ENCODE measurements at regions not wholly inside any gene's neighbourhood (a gene's known extent, or its start where the extent isn't known, plus 50 kb on each side); places are given as distances from the start of the nearest gene placed in this dataset.
"Not testable (repeated sequence)": the region's sequence is repeated elsewhere in the genome, so short reads cannot be mapped to it uniquely, and the experiment has no call there.

DNA sequence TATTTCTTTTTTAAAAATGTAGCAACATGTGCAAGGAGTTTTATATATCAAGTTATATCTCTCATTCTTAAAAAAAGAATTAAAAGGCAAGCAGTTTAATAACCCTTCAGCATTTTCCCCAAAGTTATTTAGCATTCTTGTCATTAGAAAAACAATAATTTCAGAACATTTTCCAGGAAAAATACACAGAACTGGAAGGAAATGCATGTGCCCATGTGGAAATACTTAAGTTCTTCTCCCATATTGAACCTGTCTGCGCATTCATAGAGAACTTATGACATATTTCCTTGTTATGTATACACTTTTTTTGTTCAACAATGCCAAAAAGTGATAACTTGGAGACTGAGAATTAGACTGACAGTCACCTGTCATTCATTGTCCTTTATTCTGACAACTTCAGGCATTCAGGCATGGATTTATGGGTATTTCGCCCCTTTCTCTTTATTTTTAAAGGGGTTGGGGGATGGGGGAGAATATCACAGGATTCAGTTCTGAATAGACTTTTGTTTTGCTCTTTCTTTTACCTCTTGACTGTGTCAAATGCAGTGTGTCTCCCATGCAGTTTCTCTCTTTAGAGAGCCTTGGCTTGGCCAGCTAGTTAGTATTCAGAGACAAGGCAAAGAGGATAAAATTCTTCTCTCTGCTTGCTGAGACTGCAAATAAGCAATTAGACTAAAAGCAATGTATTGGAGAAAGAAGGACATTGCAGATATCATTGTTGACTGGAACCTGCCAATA is 701.0 kb downstream of the NR2F1-AS1 start:
- DNase-seq (ENCODE audit: low read depth), result no peak

DNA sequence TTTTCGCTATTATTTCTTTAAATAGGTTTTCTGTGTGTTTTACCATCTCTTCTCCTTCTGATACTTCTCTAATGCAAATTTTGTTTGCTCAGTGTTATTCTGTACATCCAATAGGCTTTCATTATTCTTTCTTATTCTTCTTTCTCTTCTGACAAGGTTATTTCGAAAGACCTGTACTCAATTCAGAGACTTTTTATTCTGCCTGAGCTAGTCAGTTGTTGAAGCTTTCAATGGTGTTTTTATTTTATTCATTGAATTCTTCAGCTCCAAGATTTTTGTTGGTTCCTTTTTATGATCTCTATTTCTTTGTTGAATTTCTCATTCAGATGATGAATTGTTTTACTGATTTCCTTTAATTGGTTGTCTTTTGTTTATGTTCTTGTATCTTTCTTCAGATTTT is 706.2 kb downstream of the NR2F1-AS1 start:
- no peak for DNase-seq (ENCODE audit: low read depth)

DNA sequence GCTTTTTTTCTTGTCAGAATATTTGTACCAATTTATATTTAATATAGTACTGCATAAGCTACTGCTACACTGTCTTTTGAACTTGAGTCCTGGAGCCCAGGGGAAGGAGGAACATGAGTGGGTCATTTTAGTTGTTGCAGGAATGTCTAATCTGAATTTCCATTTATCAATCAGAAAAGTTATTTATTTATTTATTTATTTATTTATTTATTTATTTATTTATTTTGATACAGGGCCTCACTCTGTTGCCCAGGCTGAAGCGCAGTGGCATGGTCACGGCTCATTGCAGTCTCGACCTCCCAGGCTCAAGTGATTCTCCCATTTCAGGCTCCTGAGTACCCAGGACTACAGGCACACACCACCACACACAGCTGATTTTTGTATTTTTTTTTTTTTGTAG is 712.6 kb downstream of the NR2F1-AS1 start:
- DNase-seq (ENCODE audit: low read depth), result no peak

DNA sequence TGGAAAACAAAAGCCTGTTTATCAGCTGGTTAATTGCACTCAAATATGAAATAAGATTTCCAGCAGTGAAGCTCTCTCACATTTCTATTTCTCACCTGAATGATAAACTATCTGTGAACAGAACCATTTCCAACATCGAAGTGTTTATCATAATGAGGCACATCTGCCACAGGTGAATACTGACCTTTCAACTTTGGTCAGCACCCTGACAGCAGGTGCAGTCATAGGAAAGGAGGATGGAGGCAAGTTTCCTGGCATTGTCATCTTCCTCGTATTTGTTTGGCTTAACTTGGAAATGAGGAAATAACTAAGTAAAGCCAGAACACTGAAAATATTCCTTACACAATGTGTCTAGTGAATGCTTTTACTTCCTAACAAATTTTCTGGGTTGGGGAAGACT is 716.4 kb downstream of the NR2F1-AS1 start:
- DNase-seq (ENCODE audit: low read depth), result no peak

DNA sequence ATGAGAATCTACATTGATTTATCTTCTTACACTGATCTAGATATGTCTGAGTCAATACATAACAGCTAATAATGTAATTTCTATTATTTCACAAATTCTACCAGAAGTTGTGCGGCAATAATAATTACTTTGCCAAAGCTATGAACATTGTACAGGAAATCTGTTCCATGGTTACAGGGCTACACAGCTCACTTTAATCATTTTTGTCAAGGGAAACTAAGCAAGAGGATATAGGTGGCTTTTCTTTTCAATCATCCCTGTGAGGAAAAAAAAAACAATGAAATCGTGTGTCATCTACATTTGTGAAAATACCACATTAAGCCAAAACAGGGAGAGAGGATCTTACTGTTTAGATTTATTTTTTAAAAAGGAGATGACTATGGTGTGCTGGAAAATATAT is 717.4 kb downstream of the NR2F1-AS1 start:
- no peak for DNase-seq (ENCODE audit: low read depth)

DNA sequence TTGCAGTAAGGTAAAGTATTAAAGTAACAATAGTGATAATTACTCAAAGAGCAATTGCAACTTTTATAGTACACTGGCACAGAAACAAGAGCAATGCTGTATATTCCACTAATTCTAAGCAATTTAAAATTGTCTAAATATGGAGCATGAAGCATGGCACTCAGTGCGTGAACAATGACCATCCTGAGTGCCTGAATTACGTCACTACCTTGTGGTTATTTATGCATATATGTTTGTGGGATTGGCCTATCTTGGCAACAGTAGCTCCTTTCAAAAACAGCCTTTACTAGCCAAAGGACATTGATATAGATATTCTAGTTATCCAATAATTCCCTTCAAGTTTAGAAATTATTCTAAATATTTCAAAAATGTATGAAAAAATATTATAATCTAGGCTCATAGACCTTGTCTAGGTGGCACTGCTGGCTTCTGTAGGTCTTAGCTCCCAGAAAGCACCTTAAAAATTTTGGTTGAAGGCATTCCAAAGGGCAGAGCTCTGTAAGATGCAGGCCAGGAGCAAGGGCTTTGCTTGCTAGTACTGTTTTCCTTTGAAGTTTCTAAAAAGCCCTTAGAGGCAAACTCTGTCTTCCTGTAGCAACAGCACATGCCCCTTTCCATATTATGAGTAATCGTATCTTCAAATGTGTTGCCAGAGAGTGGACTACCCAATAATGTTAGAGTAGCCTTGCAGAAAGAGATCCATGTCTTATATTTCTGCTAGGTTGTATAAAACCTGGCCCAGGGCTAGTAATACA is 719.3 kb downstream of the NR2F1-AS1 start:
- no peak for DNase-seq (ENCODE audit: low read depth)

DNA sequence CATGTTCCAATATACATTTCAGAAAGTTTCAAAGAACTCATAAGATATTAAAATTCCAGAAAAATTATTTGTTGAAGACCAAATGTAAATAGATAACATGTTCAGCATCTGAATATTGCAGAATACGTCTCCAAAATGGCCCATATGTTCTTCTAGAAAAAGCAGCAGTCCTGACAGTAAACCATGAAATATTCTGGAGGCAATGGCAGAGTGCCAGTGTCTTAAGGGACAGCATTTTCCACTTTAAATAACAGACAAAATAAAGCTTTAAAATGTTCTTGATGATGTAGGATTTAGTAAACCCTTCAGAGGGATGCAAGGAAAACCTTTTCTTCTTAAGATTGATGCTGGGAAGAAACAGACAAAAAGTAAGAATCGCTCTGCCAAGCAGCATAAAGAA is 721.0 kb downstream of the NR2F1-AS1 start:
- no peak for DNase-seq (ENCODE audit: low read depth)

DNA sequence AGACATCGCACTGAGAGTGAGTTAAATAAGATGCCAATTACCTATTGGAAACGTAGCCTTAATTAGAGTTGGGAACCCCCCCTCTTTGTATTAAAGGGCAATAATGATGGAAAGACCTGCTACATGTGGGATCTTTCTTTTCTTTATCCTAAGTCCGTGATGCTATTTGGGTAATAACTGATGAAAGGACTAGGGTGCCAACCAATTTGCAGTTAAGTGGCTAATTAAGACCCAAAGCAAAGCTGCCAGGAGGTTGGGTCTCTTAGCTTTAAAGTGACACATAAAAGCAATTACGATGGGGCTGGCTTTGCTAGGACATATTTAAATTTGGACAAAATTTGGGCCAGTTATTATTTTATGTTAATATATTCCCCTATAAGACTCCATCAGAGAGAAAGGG is 728.8 kb downstream of the NR2F1-AS1 start:
- no peak for DNase-seq (ENCODE audit: low read depth)

DNA sequence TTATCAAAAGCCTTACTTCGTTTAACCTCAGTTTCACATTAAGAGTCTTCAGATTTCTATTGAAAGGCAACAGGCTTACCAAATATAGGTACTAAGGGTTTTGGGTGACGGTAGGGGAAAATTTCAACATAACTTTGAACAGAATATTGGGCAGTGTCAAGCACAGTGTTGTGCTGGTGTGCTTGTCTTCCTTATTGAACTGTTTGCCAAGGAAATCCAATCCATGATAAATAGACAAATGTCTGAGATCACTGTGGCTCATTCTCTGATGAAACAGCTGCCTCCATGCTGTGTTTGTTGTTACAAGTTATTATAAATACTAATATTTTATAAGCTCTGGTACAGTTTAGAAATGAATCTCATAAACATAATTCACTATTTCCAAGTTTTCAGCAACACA is 730.1 kb downstream of the NR2F1-AS1 start:
- DNase-seq (ENCODE audit: low read depth), result no peak

DNA sequence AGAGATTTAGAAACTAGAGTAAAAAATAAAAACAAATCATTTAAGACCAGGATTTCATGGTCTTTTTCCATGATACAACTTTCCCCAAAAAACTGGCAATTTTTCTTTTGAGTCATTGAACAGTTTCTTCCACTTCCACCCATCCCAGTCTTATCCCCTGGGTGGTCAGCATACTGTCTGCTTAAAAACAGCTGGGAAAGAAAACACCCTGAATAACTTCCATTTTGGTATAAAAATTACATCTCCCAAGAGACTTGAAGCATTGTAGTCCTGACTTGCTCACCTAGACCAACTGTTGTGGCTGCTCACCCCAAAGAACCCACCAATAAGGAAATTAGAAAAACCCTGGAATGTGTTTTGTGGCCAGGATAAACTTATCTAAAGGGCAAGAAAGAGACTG is 731.3 kb downstream of the NR2F1-AS1 start:
- no peak for DNase-seq (ENCODE audit: low read depth)

DNA sequence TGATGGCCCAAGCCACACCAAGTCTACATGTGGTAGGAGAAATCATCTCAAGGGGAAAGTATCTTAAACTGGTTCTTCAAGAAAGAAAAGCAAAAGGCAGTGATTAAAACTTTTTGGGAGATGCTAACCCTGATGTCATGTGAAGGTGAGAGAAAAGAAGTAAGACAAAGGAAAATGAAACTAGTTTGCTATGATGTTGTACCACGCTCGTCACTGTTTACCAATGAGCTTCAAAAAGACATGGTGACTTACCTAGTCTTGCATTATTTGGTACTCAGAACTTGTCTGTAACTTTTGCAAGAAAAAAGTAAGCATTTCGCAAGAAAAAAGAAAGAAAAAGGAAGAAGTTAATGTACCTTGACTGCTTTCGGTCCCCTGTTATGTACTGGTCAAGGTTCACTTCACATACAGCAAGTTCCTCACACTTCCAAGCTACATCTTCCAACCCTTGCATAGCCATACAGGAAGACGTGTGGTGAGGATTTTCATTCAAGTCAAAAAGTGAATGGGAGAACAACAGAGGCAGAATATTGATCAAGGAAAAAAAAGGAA is 739.3 kb downstream of the NR2F1-AS1 start:
- DNase-seq (ENCODE audit: low read depth), result no peak

DNA sequence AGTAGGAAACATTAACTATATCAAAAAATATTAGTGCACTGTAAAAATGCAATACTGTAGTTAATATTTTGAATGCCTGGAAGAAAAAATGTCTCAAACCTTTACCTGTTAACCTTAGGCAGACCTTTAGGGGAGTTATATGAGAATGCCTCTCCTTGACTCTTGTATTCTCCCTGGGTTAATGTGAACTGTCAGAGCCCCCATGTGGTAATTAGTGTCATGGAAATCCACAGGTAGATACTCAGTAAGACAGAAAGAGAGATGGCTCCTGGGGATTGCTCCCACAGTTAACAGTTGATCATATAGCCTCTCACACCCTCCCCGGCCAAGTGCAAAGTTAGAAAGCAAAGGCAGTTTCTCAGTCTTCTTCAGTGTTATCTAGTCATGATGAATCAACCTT is 742.8 kb downstream of the NR2F1-AS1 start:
- no peak for DNase-seq (ENCODE audit: low read depth)

DNA sequence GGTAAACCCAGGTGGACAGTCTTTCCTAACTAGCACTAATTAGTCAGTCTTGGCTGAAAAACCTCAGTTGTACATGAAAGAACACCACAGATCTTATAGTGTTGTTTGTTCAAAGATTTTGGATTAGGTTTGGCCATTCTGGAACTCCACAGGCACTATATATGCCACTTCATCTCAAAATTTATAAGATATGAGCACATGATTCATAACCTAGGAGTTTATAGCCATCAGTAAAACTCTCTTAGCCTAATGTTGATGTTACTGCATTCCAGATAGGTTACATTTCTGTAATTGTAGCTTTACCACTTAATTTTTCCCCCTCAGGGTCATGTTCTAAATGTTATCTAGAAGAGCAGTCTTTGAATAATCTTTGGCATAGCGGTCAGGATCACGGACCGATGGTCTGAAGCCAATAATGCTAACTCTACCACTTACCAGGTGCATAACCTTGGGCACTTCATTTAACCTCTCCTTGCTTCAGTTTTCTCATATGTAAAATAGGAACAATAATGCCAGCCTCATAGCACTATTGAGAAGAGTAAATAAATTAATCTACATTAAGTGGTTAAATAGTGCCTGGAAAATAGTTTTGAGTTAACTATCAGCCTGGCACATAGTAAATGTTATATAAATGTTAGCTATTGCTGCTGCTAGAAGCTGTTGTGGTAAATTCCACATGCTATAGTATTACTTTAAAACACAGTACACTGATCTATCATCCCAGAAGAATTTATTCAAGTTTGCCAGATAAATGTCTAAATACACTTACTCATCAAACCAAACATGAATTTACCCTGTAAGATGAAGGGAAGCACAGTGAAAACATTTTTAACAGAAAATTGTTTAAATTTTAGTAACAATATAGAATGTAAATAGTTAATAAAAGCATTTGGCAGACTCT is 743.9 kb downstream of the NR2F1-AS1 start:
- DNase-seq (ENCODE audit: low read depth), result peak; percentile 83

DNA sequence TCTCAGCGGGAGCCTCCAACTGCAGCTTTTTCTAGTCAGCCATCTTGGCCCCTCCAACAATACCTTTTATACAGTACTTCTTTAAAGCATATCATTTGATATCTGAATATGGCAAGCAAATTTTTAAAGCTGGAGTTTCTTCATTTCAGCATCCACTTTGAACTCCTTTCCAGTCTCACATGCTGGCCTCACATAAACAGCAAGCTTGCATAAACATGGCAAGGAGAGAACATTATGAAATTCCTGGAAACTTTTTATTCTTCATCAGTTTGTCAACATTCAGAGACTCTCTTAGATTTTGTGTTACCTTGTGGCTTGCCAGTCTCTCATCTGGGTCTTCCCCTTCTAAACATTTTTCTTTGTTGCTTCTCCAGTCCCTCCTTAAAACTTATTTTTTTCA is 745.3 kb downstream of the NR2F1-AS1 start:
- no peak for DNase-seq (ENCODE audit: low read depth)

DNA sequence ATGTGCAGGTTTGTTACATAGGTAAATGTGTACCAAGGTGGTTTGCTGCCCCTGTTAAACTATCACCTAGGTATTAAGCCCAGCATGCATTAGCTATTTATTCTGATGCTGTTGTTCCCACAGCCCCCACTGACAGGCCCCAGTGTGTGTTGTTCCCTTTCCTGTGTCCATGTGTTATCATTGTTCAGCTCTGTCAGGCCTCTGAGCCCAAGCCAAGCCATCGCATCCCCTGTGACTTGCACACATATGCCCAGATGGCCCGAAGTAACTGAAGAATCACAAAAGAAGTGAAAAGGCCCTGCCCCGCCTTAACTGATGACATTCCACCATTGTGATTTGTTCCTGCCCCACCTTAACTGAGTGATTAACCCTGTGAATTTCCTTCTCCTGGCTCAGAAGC is 757.5 kb downstream of the NR2F1-AS1 start:
- DNase-seq (ENCODE audit: low read depth), result not testable (repeated sequence)

DNA sequence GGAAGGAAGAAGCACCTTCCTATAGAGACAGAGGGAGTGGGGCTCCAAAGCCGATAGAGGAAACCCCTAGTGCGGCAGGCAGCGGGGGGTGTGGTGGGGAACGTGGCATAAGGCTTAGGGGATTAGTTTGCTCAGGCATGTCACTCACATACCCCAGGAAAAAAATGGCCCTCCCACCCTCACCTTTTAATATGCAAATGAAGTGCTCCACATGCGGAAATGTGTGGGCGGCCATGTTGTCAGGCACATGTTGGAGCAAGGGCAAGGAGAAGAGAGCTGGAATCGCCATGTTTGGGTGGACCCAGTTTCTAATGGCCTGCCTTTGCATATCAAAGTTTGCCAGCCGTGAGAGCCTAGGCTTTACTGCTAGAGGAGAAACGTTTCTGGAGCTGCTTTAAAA is 758.8 kb downstream of the NR2F1-AS1 start:
- DNase-seq (ENCODE audit: low read depth), result no peak

DNA sequence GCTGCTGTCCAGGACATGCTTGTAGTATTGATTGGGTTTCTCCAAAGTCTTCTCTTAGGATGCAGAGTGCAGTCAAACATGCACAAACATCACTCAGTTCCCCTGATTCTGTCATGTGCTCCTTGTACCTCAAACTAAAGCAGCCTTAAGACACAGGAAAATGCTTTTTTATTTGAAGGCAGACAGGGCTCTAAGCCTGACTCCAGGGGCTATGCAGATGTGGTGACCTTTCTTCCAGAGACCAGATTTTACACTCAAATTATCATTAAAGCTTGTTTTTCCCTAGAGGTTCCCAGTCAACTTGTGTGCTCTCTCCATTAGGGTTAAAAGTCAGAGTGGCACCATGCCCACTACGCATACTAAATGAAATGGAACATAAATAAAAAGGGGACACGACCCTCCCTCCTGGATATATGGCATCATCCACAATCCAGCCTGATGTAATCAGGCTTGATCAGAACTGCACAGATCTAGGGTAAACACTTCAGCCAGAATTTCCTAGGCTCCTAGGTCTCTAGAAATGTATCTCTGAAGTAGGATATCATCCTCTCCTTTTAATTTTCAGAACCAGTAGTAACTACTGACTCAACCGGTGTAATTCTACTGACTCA is 771.1 kb downstream of the NR2F1-AS1 start:
- no peak for DNase-seq (ENCODE audit: low read depth)

DNA sequence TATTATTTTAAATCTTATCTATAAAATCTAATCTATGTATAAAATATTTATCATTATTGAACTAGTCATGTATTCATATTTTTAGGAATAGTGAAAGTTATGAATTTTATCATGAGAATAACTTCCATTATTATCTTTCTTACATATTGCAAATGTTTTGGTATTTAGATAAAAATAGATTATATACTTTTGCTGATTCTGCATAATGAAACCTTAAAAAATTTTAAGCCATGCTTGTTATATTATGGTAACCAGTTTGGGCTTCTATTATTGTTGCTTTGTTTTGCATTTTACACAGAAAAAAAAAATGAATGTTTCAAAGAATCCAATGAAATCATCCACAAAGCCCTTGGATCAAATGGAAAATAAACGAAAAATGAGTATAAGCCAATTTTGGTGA is 772.5 kb downstream of the NR2F1-AS1 start:
- no peak for DNase-seq (ENCODE audit: low read depth)

DNA sequence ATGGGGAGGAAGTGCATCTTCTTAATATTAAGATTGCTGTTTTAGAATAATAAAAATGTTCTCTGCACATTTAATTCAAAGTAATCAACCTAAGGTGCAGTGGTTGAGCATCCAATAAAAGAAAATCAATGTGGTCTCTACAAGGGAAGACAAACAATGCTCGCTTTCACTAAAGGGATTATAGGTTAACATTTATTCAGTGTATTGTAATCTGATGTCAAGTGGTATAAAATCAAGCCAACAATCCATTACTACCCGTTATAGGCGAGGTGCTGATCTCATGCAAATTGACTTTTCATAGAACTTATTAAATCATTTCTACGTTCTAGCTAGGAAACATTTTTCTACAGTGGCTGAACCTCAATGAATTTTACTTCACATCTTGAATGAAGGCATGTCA is 773.9 kb downstream of the NR2F1-AS1 start:
- no peak for DNase-seq (ENCODE audit: low read depth)

DNA sequence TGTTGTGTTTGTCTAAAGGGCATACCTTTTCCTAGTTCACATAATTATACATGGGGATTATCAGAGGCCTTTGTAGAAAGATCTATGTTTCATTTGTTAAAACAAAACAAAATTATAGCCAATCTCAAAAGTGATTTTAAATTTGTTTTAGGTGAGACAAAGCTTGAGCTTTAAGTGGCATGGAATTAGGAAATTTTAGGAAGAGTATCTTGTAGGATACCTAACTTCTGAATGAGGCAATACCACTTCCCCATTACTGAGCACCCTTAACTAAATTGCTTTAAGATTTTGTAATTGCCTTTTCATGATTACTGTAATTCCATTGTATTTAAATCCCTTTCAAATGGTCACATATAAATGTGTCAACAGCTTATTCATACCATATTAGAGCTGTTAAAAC is 775.6 kb downstream of the NR2F1-AS1 start:
- no peak for DNase-seq (ENCODE audit: low read depth)

DNA sequence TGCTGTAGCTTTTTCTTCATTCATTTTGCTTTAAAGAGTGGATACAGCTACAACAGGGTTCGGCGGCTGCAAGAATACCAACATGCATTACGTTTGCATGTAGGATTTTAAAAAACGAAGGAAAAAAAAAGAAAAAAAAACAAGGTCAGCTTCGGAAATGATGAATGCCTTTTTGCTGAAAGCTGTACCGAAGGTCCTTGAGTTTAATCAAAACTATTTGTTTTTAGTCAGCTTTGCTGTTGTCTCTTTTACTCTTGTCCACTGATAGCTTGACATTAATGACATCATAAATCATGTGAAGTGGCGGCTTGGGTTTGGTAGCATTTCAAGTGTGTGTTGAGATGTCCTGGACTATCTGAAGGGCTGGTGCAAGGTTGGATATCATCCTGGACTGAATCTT is 779.1 kb downstream of the NR2F1-AS1 start:
- peak; percentile 32 for DNase-seq (ENCODE audit: low read depth)

DNA sequence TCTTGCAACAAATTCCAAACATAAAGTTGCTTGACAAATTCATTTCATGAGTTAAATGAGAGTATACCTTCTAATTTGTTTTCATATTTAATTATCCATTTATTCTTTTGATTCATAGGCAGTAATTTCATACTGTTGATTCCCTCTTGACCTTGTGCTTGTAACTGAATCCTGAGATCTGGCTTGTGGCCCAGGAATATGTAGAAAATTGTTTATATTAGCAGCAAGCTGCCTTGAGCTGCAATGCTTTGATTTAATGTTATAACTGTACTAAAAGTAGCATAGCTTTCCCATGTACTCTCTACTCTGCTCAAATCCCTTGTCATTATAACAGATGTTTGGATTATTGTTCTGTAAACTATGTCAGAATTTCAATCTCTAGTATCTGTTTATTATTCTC is 780.7 kb downstream of the NR2F1-AS1 start:
- DNase-seq (ENCODE audit: low read depth), result peak; percentile 69
